Testis (tissue), 2 donors: ENCODE measurements at regions not wholly inside any gene's neighbourhood (a gene's known extent, or its start where the extent isn't known, plus 50 kb on each side); places are given as distances from the start of the nearest gene placed in this dataset.
A peak's percentile ranks its signal among the peaks of the same experiment; 100 is the strongest.

Source experiments
- DNase-seq: peaks from one replicate; pipeline ENCODE4 v3.0.0-alpha.2; 2019
- H3K27ac ChIP-seq, 2 donors: fragments of 200-600 bp; sonication (generic); one replicate each; pipeline ENCODE4 v1.5.1; 2019
- H3K27me3 ChIP-seq: fragments of 200-600 bp; sonication (generic); one replicate; pipeline ENCODE4 v1.5.1; 2019
- H3K36me3 ChIP-seq: fragments of 200-600 bp; sonication (generic); one replicate; pipeline ENCODE4 v1.5.1; 2017; ENCODE audit warnings: low read depth; ENCODE audit errors: missing control alignments
- H3K4me1 ChIP-seq: fragments of 200-600 bp; sonication (generic); one replicate; pipeline ENCODE4 v1.5.1; 2019
- H3K4me3 ChIP-seq, 2 donors: fragments of 200-600 bp; sonication (generic); one replicate each; pipeline ENCODE4 v1.5.1; 2017 to 2019
- H3K9me3 ChIP-seq: fragments of 200-600 bp; sonication (generic); one replicate; pipeline ENCODE4 v1.5.1; 2017
- POLR2A ChIP-seq: fragments of 450-650 bp; IDR thresholded peaks from one replicate; pipeline ENCODE4 v1.6.1; 2017; ENCODE audit warnings: antibody characterized with exemption, mild to moderate bottlenecking, moderate library complexity
- WGBS, 2 donors: methylation state at CpG; one replicate each; pipeline ENCODE4 v1.1.5; 2018; 5-methylcytosine and 5-hydroxymethylcytosine counted together
- intact Hi-C: fragments of 100-400 bp; cut with DNase I; formaldehyde crosslinking; loops from one replicate; pipeline ENCODE4 v1.15.1; 2023; ENCODE audit warnings: low total_unique reads
- TF ChIP-seq, protein P1 (sequence below), 3 experiments: fragments of 450-650 bp in 2 of 3; fragments of 200-600 bp in 1 of 3; sonication (generic) in 1 of 3; IDR thresholded peaks; one replicate each; pipeline ENCODE4 v1.5.1; 2016 to 2019; ENCODE audit warnings: antibody characterized with exemption in 3 of 3, mild to moderate bottlenecking in 2 of 3, moderate library complexity in 1 of 3

DNA sequence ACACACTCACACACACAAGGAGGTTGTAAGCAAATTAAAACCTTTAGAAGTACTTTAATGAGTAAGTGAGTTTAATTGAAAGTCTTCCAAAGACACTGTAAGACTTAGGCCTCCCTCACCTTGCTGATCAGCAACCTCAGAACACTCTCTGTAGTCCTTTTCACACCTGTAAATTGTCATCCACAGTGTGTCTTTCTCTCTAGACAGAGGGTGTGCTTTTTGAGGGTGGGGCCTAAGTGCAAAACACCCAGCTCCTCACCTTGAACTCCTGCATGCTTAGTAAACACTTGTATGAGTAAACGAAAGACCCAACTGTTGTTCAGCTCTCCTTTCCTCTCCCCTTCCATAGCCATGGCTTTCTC lies 183.2 kb upstream of the IL12A start:
- Histone ChIP-seq H3K4me1 (peaks cover 6% of the 10 kb centered on the region), H3K9me3 (no peaks in the 10 kb centered on the region), H3K27ac (no peak overlapping the region), H3K36me3 (no peaks in the 10 kb centered on the region), H3K27me3 (no peaks in the 10 kb centered on the region), H3K4me3 (no peak overlapping the region)
- no peak for TF ChIP-seq POLR2A
- TF ChIP-seq, protein P1, sequence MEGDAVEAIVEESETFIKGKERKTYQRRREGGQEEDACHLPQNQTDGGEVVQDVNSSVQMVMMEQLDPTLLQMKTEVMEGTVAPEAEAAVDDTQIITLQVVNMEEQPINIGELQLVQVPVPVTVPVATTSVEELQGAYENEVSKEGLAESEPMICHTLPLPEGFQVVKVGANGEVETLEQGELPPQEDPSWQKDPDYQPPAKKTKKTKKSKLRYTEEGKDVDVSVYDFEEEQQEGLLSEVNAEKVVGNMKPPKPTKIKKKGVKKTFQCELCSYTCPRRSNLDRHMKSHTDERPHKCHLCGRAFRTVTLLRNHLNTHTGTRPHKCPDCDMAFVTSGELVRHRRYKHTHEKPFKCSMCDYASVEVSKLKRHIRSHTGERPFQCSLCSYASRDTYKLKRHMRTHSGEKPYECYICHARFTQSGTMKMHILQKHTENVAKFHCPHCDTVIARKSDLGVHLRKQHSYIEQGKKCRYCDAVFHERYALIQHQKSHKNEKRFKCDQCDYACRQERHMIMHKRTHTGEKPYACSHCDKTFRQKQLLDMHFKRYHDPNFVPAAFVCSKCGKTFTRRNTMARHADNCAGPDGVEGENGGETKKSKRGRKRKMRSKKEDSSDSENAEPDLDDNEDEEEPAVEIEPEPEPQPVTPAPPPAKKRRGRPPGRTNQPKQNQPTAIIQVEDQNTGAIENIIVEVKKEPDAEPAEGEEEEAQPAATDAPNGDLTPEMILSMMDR (IDR thresholded peaks at IDR 0.05): no peak
- DNase-seq: no peak
- intact Hi-C loops: loop anchor here (10.0 kb wide), 1 partner anchor 191 kb away; no protein-coding TSS in a partner anchor
- WGBS, 2 donors: 91 to 100% methylated on average over 1 of the region's 1 CpG

DNA sequence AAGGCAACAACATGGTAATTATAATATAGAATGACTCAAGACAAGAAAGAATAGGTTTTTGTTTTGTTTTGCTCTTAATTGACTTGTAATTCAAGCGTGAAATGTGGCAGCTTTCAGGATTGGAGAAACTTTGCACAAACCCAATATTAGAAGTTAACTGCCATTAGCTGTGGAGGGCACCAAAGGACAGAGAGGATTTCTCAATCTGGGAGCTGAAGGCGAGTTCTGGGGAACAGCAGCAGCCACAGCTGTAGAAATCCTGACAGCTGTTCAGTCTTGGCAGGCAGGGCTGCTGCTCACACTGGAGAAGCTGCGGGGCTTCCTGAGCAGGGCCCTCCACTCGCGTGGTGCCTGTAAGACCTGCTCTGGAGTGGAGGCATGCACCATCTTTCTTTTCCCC lies 182.2 kb upstream of the IL12A start:
- Histone ChIP-seq H3K27me3 (no peaks in the 10 kb centered on the region), H3K36me3 (no peaks in the 10 kb centered on the region), H3K9me3 (no peaks in the 10 kb centered on the region), H3K27ac (no peak overlapping the region), H3K4me3 (no peak overlapping the region), H3K4me1 (peaks cover 6% of the 10 kb centered on the region)
- DNase-seq: peak; percentile 30
- TF ChIP-seq POLR2A: no peak
- TF ChIP-seq, protein P1 (IDR thresholded peaks at IDR 0.05): no peak
- intact Hi-C loops: loop anchor here (10.0 kb wide), 1 partner anchor 192 kb away; no protein-coding TSS in a partner anchor
- WGBS, 2 donors: 57 to 58% methylated on average over 5 of the region's 5 CpGs

DNA sequence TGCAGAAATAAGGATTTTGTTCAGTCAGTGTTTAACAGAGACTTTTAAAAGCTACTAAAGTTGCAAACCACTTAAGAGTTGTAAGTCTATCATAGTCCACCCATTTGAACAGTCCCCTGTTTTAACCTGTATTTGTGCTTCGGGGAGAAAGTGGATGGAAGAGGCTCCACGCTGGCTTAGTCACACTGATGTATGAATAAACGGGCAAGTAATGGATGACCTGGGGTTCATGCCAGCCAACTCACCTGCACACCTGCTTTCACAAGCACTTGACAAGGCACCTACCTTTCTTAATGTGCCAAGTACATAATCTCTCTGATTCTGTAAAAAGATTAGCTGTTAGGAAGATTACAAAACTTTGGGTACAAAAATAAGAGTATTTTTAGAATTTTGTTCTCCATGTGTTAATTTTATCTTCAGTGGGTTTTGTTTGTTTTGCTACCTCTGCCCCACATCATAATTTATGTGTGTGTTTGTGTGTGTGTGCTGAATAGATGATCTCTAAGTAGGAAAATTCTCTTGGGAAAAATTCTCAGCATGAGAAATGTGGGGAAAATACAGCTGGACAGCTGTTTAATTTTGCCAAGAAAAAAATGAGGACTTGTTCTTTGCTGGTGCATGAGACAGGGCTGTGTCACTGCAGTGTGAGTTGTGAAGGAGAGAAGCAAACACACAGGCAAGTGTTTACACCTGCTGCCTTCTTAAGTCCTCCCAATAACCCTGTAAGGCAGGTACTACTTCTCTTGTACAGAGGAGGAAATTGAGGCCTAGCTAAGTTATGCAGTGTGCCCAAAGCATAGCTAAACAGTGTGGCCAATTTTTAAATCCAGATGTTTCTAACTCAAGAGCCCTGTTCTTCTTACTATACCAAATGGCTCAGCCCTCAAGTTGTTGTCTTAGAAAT lies 181.2 kb upstream of the IL12A start:
- no peak for DNase-seq
- Histone ChIP-seq H3K4me3 (no peak overlapping the region), H3K9me3 (no peaks in the 10 kb centered on the region), H3K27me3 (no peaks in the 10 kb centered on the region), H3K27ac (no peak overlapping the region), H3K4me1 (peaks cover 6% of the 10 kb centered on the region), H3K36me3 (no peaks in the 10 kb centered on the region)
- WGBS, 2 donors: 81% methylated on average over 3 of the region's 3 CpGs
- TF ChIP-seq POLR2A: no peak
- TF ChIP-seq, protein P1 (IDR thresholded peaks at IDR 0.05): no peak
- intact Hi-C loops: loop anchor here (10.0 kb wide), 1 partner anchor 193 kb away; no protein-coding TSS in a partner anchor

DNA sequence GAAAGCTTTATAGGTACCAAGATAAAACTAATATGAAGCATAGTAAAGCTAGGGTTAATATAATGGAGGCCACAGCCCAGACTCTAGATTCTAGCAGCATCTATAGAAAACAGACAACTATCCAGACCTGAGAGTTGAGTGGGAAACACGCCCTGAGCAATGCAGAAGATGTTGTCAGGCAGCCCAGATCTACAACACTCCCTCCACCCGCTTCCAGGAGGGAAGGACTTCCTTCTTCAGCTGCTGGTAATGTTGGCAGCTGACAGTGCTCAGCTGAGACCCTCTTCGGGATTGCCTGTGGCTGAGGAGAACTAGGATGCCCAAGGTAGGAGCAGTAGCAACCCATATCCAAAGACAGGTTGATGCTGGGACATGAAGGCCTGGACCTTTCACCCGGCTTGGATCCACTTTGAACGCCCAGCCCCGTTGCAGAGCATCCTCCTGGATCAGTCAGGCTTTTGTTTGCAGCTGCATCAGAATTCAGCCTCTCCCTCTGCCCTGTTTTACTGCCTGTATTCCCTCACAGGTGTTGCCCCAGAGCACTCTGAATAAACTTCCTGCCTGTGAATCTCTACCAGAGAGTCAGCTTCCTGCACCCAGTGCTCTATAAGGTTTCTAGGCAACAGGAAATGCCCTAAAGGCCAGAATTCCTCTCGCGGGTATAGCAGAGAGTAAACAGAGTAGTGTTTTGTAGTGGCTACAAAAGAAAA lies 174.7 kb upstream of the IL12A start:
- intact Hi-C loops: no loop called here
- no peak for DNase-seq
- Histone ChIP-seq H3K36me3 (no peaks in the 10 kb centered on the region), H3K9me3 (no peaks in the 10 kb centered on the region), H3K27me3 (no peaks in the 10 kb centered on the region), H3K27ac (no peak overlapping the region), H3K4me3 (no peak overlapping the region), H3K4me1 (no peaks in the 10 kb centered on the region)
- no peak for TF ChIP-seq POLR2A
- TF ChIP-seq, protein P1 (IDR thresholded peaks at IDR 0.05): no peak
- 64 to 68% methylated on average over 5 to 8 of the region's 8 CpGs for WGBS, 2 donors
